ENCODE measurements at regions not wholly inside any gene's neighbourhood (a gene's known extent, or its start where the extent isn't known, plus 50 kb on each side); places are given as distances from the start of the nearest gene placed in this dataset.

- Histone ChIP-seq H3K4me3 (replicated peaks; ENCODE audit: insufficient read depth, low read length) (no peak overlapping the region), H3K27me3 (ENCODE audit: insufficient read depth, poor library complexity, severe bottlenecking) (no peaks in the 10 kb centered on the region), H3K27ac (replicated peaks) (no peak overlapping the region)
- TF ChIP-seq POLR2AphosphoS5 (IDR thresholded peaks at IDR 0.05; ENCODE audit: low read depth) (no peak), REST (IDR thresholded peaks at IDR 0.05; ENCODE audit: insufficient replicate concordance, low read depth) (no peak), SPI1 (IDR thresholded peaks at IDR 0.05; ENCODE audit: borderline replicate concordance, low read depth) (no peak), CTCF (IDR thresholded peaks at IDR 0.05; ENCODE audit: insufficient read depth, low read length) (no peak), GABPA (IDR thresholded peaks at IDR 0.05; ENCODE audit: low read depth) (no peak)
- no peak for DNase-seq (ENCODE audit: low read depth in 1 of 2, low spot score in 1 of 2)
These were observed 356.9 kb upstream of the RUNX1 start for GRCh38 chr21:35405981-35406380.

- TF ChIP-seq POLR2AphosphoS5 (IDR thresholded peaks at IDR 0.05; ENCODE audit: low read depth) (no peak), GABPA (IDR thresholded peaks at IDR 0.05; ENCODE audit: low read depth) (no peak), REST (IDR thresholded peaks at IDR 0.05; ENCODE audit: insufficient replicate concordance, low read depth) (no peak), CTCF (IDR thresholded peaks at IDR 0.05; ENCODE audit: insufficient read depth, low read length) (no peak), SPI1 (IDR thresholded peaks at IDR 0.05; ENCODE audit: borderline replicate concordance, low read depth) (no peak)
- H3K4me3 ChIP-seq (replicated peaks; ENCODE audit: insufficient read depth, low read length): no peak overlapping the region
- no peak for DNase-seq (ENCODE audit: low read depth in 1 of 2, low spot score in 1 of 2)
- no peak overlapping the region for H3K27ac ChIP-seq (replicated peaks)
- no peaks in the 10 kb centered on the region for H3K27me3 ChIP-seq (ENCODE audit: insufficient read depth, poor library complexity, severe bottlenecking)
These were observed 355.1 kb upstream of the RUNX1 start for GRCh38 chr21:35404247-35404646.

- Histone ChIP-seq H3K27me3 (ENCODE audit: insufficient read depth, poor library complexity, severe bottlenecking) (no peaks in the 10 kb centered on the region), H3K27ac (replicated peaks) (no peak overlapping the region), H3K4me3 (replicated peaks; ENCODE audit: insufficient read depth, low read length) (no peak overlapping the region)
- no peak for TF ChIP-seq GABPA (IDR thresholded peaks at IDR 0.05; ENCODE audit: low read depth)
- no peak for TF ChIP-seq REST (IDR thresholded peaks at IDR 0.05; ENCODE audit: insufficient replicate concordance, low read depth)
- DNase-seq (ENCODE audit: low read depth in 1 of 2, low spot score in 1 of 2): no peak
These were observed 353.0 kb upstream of the RUNX1 start for GRCh38 chr21:35402061-35402460.

- H3K4me3 ChIP-seq (replicated peaks; ENCODE audit: insufficient read depth, low read length): no peak overlapping the region
- TF ChIP-seq SPI1 (IDR thresholded peaks at IDR 0.05; ENCODE audit: borderline replicate concordance, low read depth): no peak
- TF ChIP-seq CTCF (IDR thresholded peaks at IDR 0.05; ENCODE audit: insufficient read depth, low read length): no peak
- TF ChIP-seq GABPA (IDR thresholded peaks at IDR 0.05; ENCODE audit: low read depth): no peak
- no peak for DNase-seq (ENCODE audit: low read depth in 1 of 2, low spot score in 1 of 2)
- H3K27ac ChIP-seq (replicated peaks): no peak overlapping the region
- H3K27me3 ChIP-seq (ENCODE audit: insufficient read depth, poor library complexity, severe bottlenecking): no peaks in the 10 kb centered on the region
These were observed 352.4 kb upstream of the RUNX1 start for GRCh38 chr21:35401476-35401875.

All from HL-60 (cell line).